ENCODE measurements at regions not wholly inside any gene's neighbourhood (a gene's known extent, or its start where the extent isn't known, plus 50 kb on each side); places are given as distances from the start of the nearest gene placed in this dataset.

DNA sequence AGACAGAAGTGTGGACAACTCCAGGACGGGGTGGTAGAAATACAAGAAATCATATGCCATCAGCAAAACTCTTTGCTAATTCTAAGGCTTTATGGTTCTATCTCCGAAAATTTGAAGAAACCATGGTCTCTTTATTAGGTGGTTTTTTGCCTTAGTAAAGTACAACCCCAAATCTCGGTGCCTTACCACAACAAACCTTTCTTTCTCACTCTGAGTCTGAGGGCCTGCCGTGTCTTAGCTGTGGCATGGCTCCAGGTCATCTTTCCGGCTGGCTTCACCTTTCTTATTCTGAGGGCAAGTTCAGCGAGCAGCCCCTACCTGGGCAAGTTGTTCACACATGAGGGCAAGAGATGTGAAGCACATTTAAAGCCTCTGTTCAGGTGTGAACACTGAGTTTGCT, 280.6 kb downstream of the TTLL7 start:
- no peak for DNase-seq

GRCh38 chr1:83717785-83718184, 281.1 kb downstream of the TTLL7 start:
- no peak for DNase-seq

DNA sequence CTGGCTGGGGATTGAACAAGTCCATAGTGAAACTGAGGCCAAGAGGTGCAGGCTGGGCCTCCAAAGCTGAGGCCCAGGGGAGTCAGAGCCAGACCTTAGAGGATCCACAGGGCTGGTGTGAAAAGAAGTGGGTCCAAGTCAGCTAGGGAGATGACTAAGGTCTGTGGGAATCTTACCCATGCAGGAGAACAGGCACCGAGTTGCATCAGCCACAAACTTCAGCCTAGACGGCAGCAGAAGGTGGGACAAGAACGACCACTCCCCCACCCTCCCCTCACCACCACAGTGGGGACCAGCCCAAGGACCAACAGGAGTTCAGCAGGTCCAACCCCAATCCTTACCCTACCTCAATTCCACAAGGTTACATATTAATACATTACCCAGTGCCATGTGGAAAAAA, 282.3 kb downstream of the TTLL7 start:
- no peak for DNase-seq

- no peak for DNase-seq
Observed at GRCh38 chr1:83715550-83715949, 283.4 kb downstream of the TTLL7 start.

DNA sequence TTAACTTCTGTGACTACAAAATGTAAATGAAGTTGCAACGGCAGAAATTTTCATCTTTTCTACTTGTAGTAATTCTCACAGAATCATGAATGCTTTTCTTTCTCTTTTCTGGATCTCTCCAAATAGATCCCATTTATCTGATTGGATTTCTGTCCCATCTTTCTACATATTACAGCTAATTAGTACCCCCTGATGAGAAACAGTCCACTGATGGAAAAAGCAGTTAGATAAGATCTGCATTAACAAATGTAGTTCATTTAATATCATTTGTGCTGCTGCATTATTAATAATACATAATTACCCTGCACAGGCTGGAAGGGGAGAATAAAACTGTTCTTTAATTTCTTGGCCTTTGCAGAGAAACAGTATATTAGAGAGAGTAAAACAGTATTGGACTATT, 289.3 kb downstream of the TTLL7 start:
- no peak for DNase-seq

DNA sequence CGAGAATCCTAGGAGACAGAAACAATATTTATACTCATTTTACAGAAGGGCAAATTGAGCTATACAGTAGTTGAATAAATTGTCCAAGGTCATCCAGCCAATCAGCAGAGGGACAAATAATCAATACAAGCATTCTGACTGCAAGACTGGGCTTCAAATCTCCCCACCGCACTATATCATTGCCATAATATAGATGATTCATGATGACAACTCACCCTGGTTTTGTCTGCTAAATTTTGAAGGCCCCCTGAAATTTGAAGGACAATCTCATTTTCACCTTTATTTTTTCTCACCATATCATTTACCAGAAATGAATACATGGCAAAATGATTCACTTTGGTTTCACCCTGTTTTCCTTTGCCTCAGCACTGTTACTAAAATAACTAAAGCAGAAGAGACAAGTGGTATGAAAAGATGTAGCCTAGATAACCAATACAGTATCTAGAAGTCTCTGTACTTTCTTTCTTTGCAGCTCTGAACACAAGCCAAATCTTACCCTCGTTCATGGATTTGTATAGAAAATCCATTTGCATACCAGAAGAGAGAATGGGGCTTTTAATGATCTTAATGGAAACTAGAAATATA, 292.5 kb downstream of the TTLL7 start:
- DNase-seq = no peak

DNA sequence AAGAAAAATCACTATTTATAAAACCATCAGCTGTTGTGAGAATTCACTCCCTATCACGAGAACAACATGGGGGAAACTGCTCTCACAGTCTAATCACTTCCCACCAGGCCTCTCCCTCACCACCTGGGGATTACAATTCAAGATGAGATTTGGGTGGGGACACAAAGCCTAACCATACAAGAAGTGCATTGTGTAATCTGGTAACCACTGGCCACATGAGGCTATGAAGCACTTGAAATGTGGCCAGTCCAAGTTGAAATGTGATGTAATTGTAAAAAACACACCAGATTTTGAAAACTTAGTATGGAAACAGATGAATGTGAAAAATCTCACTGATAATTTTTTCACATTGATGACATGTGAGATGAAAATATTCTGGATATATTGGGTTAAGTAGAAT, 293.8 kb downstream of the TTLL7 start:
- no peak for DNase-seq

DNA sequence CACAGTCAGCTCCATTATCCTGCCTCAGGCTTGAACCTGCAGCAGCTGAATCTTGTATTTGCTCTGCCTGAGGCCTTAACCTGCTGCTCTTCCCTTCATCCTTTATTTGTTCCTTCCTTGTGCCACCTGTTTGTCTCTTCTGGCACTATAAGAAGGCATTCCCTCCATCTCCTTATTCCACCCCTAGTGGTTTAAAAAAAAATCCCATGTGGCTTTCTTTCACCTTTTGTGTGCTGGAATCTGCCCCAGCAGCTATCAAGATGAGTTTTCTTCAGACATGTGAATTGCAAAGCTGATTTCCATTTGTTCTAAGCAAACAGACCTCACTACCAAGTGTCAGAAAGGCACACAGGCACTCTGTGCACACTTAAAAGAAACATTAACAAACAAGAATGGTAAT, 294.6 kb downstream of the TTLL7 start:
- no peak for DNase-seq

GRCh38 chr1:83702356-83702755, 296.6 kb downstream of the TTLL7 start:
- no peak for DNase-seq

DNA sequence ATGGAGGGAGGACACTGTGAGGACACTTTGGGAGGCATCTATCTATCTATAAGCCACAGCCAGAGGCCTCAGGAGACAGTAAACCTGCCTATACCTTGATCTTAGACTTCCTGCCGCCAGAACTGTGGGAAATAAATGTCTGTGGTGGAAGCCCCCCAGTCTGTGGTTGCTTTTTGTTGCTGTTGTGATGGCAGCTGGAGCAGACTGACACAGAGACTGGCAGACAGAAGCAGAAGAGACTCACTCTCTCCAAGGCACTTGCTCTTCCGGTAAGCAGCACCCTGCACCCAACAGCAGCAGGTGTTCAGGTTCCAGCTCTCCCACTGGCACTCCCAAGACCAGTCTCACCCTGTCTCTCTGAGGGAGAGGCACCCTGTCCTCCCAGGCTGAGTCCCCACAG, 297.6 kb downstream of the TTLL7 start:
- DNase-seq = no peak

DNA sequence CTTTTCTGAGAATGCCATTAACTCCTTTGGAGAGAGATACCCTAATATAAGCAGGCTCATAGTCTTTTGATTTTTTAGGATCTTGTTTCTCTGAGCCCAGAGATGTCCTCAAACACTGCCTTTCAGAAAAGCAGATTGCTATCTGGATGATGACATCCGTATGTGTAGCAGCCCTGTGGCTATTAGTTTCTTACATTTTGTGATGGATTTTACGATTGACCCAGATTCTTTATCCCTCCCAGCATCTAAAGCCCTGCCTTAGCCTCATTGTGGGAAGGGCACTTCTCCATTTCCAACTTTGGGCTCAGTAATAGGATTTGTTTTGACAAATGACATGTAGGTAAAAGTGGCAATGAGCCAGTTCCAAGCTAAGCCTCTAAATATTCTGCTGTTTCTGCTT, 300.3 kb downstream of the TTLL7 start:
- DNase-seq = no peak

GRCh38 chr1:83697961-83698360, 301.0 kb downstream of the TTLL7 start:
- no peak for DNase-seq

- no peak for DNase-seq
Observed at GRCh38 chr1:83697220-83697619, 301.7 kb downstream of the TTLL7 start.

DNA sequence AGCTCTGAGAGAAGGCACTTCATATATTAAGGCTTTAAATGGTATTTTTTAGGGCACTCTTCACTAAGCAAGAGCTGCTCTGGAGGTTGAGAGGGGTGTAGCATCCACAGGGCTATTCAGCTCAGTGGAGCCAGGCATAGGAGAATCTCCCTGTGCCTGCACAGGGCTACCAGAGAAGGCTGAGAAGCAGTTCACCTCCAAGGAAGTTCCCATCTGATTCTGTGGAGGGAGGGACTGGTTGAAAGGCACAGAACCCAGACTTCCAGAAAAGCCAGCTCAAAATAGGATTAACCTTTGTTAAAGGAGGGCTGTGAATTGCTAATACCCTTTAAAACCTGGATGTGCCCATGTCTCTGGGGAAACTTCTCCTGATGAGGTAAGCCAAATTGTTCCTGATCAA, 304.5 kb downstream of the TTLL7 start:
- DNase-seq = no peak

DNA sequence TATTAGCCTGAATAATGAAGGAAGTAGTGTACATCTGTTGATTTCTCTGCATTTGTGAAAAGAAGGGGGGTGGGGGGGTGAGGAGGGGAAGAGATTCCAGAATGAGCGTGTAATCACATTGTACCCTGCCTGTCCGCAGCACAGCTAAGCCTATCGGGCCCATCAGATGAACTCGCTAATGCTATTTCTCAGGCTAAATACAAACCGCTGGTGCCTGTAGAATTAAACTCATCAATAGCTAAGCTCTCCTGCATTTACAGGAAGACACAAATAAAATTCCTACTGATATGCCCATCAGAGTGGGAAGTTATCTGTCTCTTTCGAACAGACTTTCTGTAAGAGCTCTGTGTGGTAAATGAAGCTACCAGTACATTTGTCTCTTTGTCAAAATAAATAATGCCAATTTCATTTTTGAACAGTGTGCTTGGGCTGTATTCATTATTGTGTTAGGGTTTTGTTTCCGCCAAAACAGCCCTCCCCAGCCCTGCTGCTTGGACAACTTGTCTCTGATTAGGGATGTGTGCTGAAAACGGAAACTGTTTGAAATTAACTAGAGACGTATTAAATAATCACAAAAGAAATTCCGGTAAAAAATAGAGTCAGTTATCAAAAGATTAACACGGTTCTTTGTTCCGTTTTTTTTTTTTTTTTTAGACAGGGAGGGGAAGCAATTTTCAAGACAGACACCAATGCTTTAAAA, 305.4 kb downstream of the TTLL7 start:
- DNase-seq = no peak

- no peak for DNase-seq
Observed at GRCh38 chr1:83692524-83693381, 306.2 kb downstream of the TTLL7 start.

- DNase-seq = no peak
Observed at GRCh38 chr1:83691953-83692500, 306.9 kb downstream of the TTLL7 start.

- DNase-seq = no peak
Observed at GRCh38 chr1:83689921-83690868, 308.7 kb downstream of the TTLL7 start.

GRCh38 chr1:83682132-83682531, 316.8 kb downstream of the TTLL7 start:
- no peak for DNase-seq

- DNase-seq = no peak
Observed at GRCh38 chr1:83676106-83676505, 322.8 kb downstream of the TTLL7 start.

DNA sequence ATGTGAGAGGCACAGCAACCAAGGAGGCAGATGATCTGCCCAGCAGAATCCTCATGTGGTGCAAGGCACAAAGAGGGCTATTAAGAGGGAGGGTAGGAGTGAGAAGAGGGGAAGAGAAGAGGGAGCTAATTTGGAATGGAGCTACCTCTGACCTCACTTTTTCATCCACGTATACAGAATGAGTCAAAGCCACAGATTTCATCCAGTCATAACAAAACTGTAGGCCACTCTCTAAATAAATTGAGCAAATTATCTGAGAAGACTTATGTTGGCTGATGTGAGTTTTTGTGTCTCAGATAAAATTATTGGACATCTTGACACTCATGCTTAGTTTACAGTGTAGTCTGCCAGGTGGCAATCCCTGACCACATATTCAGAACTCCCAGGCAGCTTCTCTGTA, 325.6 kb downstream of the TTLL7 start:
- no peak for DNase-seq

- DNase-seq = no peak
Observed at GRCh38 chr1:83671586-83671985, 327.3 kb downstream of the TTLL7 start.

Measured in NCI-H2171 treated with DMSO at 0.1 percent for 48 hours (cell line).